Retinal pigment epithelial cell (primary cell): ENCODE measurements at regions not wholly inside any gene's neighbourhood (a gene's known extent, or its start where the extent isn't known, plus 50 kb on each side); places are given as distances from the start of the nearest gene placed in this dataset.

ENCODE experiments used
- DNase-seq: peaks from one replicate; pipeline ENCODE4 v3.0.0-alpha.2; 2010; ENCODE audit warnings: low read depth
- H3K4me3 ChIP-seq: 2 replicates; pipeline ENCODE4 v1.5.1; 2011; ENCODE audit warnings: mild to moderate bottlenecking, low read length, control low read depth, moderate library complexity
- CTCF ChIP-seq: conservative IDR thresholded peaks from 2 replicates; pipeline ENCODE4 v1.5.1; 2011; ENCODE audit warnings: low read depth, low read length, control low read depth, inconsistent platforms

DNA sequence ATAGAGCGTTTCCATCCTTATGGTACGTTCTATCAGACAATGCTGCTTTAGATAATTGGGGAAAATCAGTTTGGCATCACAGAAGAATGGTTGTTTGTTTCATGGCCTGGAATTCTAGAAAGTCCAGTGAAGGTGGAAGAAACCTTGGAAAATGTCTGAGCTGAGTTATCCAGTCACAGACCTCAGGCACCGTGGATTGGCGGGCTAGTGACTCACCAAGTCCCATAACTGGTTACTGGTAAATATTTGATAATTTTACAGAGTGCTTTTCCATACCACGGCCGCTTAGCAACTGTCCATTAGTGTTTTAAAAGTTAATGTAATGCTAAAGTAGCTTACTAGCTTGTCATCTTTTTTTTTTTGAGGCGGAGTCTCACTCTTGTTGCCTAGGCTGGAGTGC lies 99.4 kb downstream of the SLC35B3 start:
- DNase-seq, result no peak
- TF ChIP-seq CTCF, result no peak
- no peak overlapping the region for H3K4me3 ChIP-seq

DNA sequence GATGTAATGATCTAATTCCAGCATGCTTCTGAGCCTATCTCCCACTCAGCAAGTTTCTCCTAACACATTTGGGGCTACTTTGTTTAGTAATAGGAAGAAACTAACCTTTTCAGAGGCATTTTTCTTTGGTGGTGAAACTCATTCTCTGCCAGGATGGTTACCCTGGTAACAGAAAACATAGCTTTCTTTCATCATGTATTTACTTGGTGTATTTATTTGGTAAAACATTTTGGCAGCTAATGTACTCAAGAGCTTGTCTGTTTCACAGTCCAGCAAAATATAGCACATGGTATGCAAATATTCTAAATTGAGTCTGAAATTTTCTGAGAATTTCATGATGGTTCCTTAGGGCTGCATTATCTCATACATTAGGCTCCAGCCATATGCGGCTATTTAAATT lies 100.0 kb downstream of the SLC35B3 start:
- TF ChIP-seq CTCF, result no peak
- no peak for DNase-seq
- no peak overlapping the region for H3K4me3 ChIP-seq

GRCh38 chr6:8334113-8334512 lies 101.2 kb downstream of the SLC35B3 start:
- TF ChIP-seq CTCF, result no peak
- DNase-seq, result no peak
- no peak overlapping the region for H3K4me3 ChIP-seq

DNA sequence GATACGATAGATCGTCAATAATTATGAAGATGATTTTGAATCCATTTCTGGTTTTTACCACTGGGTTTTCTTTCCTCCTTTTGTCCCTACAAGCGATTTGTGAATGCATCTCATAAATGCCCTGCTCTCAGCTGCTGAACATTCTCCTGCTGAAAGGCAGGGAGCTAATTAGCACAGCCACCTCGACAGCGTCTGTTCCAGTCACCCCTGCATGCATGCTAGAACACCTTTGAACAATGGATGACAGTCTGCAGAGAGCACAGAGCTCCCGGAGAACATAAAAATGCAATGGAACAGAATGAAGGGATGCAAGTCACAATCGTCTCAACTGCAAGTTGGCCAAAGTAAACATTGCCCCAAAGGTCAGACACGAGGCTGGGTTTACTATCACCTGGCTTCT lies 105.8 kb downstream of the SLC35B3 start:
- H3K4me3 ChIP-seq, result no peak overlapping the region
- no peak for TF ChIP-seq CTCF
- no peak for DNase-seq

- no peak overlapping the region for H3K4me3 ChIP-seq
- DNase-seq, result no peak
- no peak for TF ChIP-seq CTCF
These were observed 109.6 kb downstream of the SLC35B3 start for GRCh38 chr6:8325743-8326142.

- H3K4me3 ChIP-seq, result no peak overlapping the region
- DNase-seq, result no peak
- TF ChIP-seq CTCF, result no peak
These were observed 112.7 kb downstream of the SLC35B3 start for GRCh38 chr6:8322659-8323058.

GRCh38 chr6:8321671-8322404 lies 113.5 kb downstream of the SLC35B3 start:
- no peak overlapping the region for H3K4me3 ChIP-seq
- no peak for DNase-seq
- no peak for TF ChIP-seq CTCF
